BJ (cell line): ENCODE measurements at regions not wholly inside any gene's neighbourhood (a gene's known extent, or its start where the extent isn't known, plus 50 kb on each side); places are given as distances from the start of the nearest gene placed in this dataset.

ENCODE experiments used
- CTCF ChIA-PET: fragments of 350-600 bp; formaldehyde crosslinking; extraction: SDS; loops from one replicate; lab custom pipeline; 2021; ENCODE audit warnings: antibody characterized with exemption, inconsistent platforms; lab: Yijun Ruan, JAX
- POLR2A ChIA-PET: fragments of 300-600 bp; sonication (Branson Sonifier 250); formaldehyde crosslinking; extraction: SDS; loops from one replicate; lab custom pipeline; 2021; ENCODE audit warnings: antibody characterized with exemption; lab: Charles Lee
- DNase-seq: peaks from one replicate; pipeline ENCODE4 v3.0.0-alpha.2; 2011; ENCODE audit warnings: low read depth
- H3K27me3 ChIP-seq: 2 replicates; pipeline ENCODE4 v1.6.0; 2011; ENCODE audit warnings: low read length; ENCODE audit not compliant: control insufficient read depth, insufficient read depth
- H3K36me3 ChIP-seq: 2 replicates; pipeline ENCODE4 v1.5.1; 2011; ENCODE audit warnings: low read length; ENCODE audit not compliant: control insufficient read depth, insufficient read depth
- H3K4me3 ChIP-seq: 2 replicates; pipeline ENCODE4 v1.5.1; 2011; ENCODE audit warnings: low read depth, mild to moderate bottlenecking, control low read depth, low read length
- CTCF ChIP-seq: IDR thresholded peaks from 2 replicates; pipeline ENCODE4 v1.5.1; 2011; ENCODE audit warnings: low read depth, mild to moderate bottlenecking, control low read depth, inconsistent platforms, low read length, moderate library complexity; ENCODE audit not compliant: insufficient read depth

DNA sequence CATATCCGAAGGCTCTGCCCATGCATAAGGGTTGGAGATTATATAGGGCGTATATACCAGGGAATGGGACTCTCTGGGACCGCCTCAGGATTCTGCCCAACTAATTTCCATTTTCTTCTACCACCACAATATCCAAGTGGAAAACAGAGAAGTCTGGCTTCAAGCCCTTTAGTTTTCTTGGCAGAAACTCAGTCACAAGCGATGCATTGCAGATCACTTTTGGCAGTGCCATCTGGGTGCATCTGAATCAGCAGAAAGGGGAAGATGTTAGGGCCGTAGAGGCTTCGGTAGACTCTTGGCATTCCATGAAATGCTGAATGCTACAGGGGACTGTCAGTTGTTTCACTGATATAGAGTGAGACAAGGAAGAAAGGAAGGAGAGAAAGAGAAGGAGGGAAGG lies 94.1 kb upstream of the FAM9B start:
- ChIA-PET CTCF (no interaction called here), POLR2A (no interaction called here)
- Histone ChIP-seq H3K27me3 (no peaks in the 10 kb centered on the region), H3K36me3 (no peaks in the 10 kb centered on the region), H3K4me3 (no peak overlapping the region)
- DNase-seq, result no peak
- no peak for TF ChIP-seq CTCF

GRCh38 chrX:9130031-9130430 lies 96.1 kb upstream of the FAM9B start:
- Histone ChIP-seq H3K27me3 (no peaks in the 10 kb centered on the region), H3K4me3 (no peak overlapping the region), H3K36me3 (no peaks in the 10 kb centered on the region)
- ChIA-PET CTCF (no interaction called here), POLR2A (no interaction called here)
- DNase-seq, result no peak
- TF ChIP-seq CTCF, result no peak

GRCh38 chrX:9131066-9131465 lies 97.1 kb upstream of the FAM9B start:
- TF ChIP-seq CTCF, result no peak
- H3K27me3 ChIP-seq, result no peaks in the 10 kb centered on the region
- no peak for DNase-seq
- ChIA-PET POLR2A (no interaction called here), CTCF (no interaction called here)
- no peaks in the 10 kb centered on the region for H3K36me3 ChIP-seq
- H3K4me3 ChIP-seq, result no peak overlapping the region

- ChIA-PET CTCF (no interaction called here), POLR2A (no interaction called here)
- no peak for DNase-seq
- no peak for TF ChIP-seq CTCF
- Histone ChIP-seq H3K36me3 (no peaks in the 10 kb centered on the region), H3K4me3 (no peak overlapping the region), H3K27me3 (no peaks in the 10 kb centered on the region)
These were observed 98.2 kb upstream of the FAM9B start for GRCh38 chrX:9132036-9132638.

GRCh38 chrX:9133426-9133825 lies 99.5 kb upstream of the FAM9B start:
- ChIA-PET POLR2A (no interaction called here), CTCF (no interaction called here)
- TF ChIP-seq CTCF, result no peak
- Histone ChIP-seq H3K36me3 (no peaks in the 10 kb centered on the region), H3K27me3 (no peaks in the 10 kb centered on the region), H3K4me3 (no peak overlapping the region)
- no peak for DNase-seq
